Superior temporal gyrus (tissue), 1 donor: ENCODE measurements at regions not wholly inside any gene's neighbourhood (a gene's known extent, or its start where the extent isn't known, plus 50 kb on each side); places are given as distances from the start of the nearest gene placed in this dataset.

Source experiments
- DNase-seq: peaks from one replicate; pipeline ENCODE4 v3.0.0-alpha.2; 2016; ENCODE audit errors: extremely low spot score

DNA sequence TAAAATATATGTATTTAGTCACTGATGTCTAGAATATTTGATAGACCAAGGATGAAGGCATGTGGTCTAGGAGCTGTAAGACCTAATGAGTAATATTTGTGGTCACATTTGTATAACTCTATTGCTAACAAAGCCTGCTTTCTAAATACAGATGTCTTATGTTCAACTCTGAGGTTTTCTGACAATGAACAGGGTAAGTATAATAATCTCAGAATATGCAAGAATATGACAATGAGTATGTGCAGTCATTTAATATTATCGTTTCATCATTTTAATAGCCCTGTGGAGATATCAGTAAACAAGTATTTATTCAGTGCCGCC is 389.6 kb downstream of the LRIG3 start:
- DNase-seq: no peak

DNA sequence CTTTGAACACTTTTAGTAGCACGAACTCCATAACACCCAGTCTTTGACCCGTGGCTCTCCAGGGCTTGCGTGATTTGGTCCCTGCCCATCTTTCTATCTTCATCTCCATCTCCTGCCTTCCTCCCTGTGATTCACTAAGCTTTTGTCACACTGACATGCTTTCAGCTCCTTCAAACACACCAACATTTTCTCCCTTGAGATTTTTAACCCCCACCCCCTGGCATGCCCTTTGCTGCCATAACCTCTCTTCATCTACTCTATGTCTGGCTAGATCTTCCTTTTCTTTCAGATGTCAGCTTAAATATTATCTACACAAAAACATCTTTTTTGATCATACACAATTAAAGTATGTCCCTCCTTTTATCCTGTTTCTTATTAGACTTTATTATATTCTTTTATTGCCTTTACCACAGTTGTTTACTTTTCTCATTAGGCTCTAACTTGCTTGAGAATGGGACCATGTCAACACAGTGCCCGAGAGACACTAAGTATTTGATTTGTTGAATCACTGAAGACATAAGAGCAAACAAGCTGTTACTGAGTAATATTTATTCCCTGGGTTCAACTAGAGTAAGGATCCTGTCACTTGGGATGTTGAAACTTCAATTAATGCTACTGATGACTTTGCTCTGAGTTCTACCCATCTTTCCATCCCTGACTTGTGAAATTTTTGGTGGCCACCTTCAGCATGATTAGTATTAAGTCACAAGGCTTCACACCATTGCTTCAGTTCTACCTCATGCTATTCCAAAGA is 387.3 kb downstream of the LRIG3 start:
- DNase-seq: no peak

- no peak for DNase-seq
Measured at GRCh38 chr12:58533652-58534051, 386.7 kb downstream of the LRIG3 start.

- peak; percentile 36 for DNase-seq
Measured at GRCh38 chr12:58537278-58537677, 383.0 kb downstream of the LRIG3 start.

GRCh38 chr12:58539295-58539694 is 381.0 kb downstream of the LRIG3 start:
- DNase-seq: no peak

DNA sequence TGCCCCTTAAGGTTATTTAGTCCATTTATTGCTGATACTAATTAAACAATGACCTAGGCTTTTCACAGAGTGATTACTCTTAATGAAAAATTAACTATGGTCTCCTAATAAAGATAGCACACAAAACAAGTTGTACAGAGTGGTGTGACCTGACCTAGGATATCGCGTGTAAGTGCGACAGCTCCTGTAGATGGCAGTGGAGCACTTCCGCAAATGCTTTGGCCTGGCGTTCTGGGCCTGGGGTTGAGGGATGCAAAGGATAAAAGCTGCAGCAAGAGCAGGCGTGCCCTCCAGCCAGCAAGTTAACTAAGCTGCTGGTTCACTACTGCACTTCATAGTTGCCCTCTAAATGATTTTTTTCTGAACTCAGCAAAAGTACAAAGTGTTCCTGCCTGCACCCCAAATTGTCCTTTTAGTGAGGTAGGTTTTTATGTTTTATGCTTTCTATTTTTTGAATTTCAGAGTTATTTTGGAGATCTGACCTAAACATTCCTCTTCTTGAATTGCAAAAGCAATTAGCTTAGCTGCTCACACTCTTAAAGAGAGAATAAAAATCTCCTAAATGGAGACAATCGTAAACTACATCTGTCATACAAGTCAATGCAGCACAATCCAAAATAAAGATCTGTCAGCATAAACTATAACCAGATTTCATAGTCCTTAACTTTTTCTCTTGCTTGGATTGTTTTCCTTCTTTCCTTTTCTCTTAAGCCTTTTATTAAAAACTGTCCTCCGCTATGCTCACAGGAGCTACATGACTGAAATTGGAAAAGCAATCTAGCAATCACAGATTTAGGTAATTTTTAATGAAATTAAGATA is 379.6 kb downstream of the LRIG3 start:
- DNase-seq: peak; percentile 85

- DNase-seq: no peak
Measured at GRCh38 chr12:58541300-58541690, 379.0 kb downstream of the LRIG3 start.

DNA sequence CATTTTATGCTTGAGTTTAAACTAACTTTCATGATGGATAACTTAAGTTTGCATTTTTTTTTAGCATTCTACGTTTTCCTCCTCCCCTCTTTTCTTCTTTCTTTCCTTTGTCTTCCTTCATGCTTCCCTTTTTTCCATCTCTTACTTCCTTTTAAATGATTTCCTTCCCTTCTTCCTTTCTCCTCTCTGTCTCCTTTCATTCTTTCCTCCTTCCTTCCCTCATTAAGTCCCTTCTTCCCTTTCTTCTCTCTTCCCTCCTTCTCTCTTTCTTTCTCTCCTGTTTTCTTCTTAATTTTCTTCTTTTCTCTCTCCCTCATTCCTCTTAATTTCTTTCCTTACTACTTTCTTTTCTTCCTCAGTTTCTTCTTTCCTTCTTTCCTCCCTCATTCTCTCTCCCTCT is 376.0 kb downstream of the LRIG3 start:
- DNase-seq: no peak

DNA sequence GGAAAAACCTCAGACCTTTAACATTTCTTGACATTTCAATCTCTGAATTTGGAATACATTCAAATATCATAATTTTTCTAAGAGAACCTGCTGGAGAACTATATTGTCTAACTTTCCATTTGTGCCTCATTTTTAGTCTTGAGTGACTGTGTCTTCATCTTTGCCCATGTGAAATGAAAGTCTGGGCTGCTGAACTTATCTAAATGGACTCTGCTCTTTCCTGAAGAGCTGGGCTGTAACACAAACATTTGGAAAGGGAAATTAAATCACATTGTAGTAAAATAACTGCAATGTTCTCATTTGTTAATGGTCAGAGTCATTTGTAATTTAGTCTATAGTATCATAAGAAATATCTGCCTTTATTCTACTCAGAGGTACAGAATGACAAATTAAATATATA is 373.1 kb downstream of the LRIG3 start:
- DNase-seq: no peak

DNA sequence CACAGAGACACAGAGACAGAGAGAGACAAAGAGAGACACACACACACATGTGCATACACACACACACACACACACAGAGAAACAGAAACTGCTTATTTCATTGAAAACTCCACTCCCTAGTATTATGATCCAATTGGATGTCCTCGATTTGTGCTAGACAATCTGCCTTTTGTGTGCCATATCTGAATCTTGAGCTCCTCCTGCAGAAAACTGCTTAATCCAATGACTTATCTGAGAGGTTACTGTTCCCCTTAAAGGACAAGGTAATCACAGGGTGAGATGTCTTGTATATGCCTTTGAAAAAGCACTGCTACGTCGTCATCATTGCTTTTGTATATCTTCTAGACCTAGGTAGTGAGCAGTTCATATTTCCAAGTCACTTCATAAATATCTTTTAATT is 371.5 kb downstream of the LRIG3 start:
- no peak for DNase-seq

DNA sequence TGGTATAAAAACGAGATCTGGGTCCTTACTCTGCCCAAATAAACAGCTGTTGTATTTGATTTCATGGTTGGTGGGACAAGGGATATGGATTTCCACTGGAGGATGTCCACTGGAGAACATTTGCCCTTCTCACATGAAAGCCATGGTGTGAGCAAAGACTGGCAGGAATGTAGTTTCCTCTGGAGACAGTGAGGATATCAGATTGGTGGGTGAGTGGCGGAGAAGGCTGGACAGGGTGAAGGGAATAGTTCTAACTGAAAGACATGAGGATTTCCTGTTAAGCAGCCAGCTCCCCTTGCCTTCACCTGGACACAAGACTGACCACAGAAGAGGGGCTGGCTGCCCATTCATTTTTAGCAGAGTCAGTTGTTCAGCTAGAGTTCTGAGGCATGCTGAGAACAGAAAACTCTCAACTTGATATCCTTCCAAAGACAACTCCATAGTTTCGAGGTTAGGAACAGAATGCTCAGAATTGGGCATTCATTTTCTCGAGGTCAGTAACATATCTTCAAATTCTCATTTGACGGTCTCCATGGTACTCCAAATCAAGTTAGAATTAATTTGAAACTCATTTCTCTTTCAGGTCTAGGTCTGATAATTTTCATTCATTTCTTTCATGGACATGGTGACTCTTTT is 365.7 kb downstream of the LRIG3 start:
- no peak for DNase-seq

DNA sequence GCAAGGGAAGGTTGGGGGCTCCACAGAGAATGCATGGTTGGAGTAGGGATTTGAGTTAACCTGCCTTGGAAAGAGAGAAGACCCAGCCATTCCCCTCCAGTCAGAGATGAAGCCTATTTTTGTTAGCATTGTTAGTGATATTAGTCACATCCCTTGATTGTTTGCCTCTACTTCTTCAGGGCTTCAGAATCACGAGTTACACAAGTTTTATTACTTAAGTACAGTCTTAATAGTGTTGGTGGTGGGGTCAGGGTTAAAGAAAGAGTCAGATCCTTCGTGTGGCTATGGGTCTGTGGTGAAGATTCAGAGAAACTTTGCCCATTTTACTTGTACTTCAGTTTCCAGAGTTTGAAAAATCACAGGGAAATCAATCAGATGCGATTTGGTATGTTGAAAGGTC is 363.1 kb downstream of the LRIG3 start:
- no peak for DNase-seq

DNA sequence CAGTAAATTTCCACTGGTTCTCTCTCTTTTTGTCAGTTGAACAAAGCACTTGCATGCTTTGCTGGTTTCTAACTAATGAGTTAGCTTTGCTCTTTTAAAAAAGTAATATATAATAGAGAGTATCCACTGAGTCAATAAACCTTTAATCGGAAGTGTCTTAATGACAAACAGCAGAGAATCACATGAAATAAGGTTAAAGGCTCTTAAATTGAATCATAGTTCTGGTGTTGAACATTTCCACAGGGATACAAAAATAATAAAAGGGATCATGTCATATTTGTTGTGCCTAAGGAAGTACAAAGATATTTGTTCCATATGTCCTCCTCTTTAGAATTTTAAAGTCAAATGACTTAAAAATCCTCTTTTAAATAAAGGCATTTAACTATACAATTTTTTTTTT is 362.6 kb downstream of the LRIG3 start:
- DNase-seq: no peak

DNA sequence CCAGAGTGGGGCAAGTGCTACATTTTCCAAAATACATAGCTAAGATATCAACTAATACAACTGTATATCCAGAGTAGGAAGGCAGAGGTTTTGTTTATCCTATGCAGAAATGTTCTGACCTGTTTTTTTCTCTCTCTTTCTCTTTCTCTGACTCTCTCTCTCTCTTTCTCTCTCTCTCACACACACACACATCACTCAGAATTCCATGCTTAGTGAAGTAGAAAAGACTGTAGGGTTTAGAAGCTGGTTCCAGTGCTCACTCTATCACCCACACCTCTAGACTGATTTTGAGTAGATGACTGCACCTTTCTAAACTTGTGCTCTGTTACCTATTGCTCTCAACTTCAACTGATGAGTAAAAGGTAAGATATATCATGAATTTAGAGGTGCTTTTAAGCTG is 356.7 kb downstream of the LRIG3 start:
- DNase-seq: no peak

GRCh38 chr12:58564721-58565120 is 355.6 kb downstream of the LRIG3 start:
- DNase-seq: no peak

- DNase-seq: no peak
Measured at GRCh38 chr12:58566599-58566998, 353.7 kb downstream of the LRIG3 start.

- no peak for DNase-seq
Measured at GRCh38 chr12:58567189-58567588, 353.1 kb downstream of the LRIG3 start.

DNA sequence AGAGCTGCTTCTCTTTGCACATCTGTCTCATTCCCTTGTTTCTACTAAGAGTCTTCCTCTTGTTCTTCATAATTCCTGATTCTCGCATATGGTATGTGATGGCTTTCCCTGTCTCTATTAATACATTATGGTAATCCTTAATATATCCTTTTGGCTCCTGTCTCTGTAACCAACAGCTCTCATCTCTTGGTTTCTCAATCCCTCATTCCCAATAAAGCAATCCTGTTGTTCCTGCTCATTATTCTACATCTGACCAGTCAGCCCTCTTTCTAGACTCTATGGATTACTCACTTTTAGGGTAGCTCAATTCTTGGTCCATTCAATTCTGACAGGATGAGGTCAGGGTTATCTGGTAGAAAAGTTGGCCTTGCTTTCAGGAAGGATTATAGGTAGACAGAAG is 349.9 kb downstream of the LRIG3 start:
- DNase-seq: no peak

- DNase-seq: peak; percentile 16
Measured at GRCh38 chr12:58575256-58575655, 345.0 kb downstream of the LRIG3 start.

DNA sequence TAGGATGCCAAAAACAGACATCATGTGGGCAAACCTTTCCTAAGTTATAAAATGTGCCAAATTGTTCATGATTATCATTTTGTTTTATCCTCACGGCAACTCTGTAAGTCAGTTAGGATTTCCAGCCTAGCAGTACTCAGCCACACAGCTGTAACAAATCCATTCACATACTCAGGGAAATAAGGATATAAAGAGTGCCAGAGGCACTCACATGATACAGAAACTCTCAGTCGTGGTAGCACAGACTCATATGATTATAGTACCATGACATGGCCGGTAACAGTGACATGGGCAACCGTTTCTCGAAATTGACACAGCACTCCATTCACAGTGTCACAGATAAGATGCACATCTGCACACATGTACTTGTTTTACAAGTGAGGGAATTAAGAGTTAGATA is 344.2 kb downstream of the LRIG3 start:
- DNase-seq: no peak

- DNase-seq: no peak
Measured at GRCh38 chr12:58576916-58577315, 343.4 kb downstream of the LRIG3 start.

DNA sequence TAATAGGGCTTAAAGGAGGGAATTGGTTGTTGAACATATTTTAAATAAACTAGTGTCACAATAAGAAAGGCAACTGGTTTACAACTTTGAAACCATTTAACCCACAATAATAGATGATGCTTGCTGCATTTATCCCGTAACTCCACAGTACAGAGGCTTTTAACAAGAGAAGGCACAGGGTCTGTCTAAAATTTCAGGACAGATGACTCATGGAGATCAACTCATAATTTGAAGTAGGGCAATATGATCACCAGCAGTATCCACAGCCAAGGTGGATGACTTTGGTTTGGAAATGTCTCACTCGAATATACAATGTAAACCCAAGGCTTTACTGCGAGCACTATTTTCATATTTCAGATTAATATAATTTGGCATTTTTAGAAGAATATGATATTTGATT is 340.2 kb downstream of the LRIG3 start:
- DNase-seq: no peak

DNA sequence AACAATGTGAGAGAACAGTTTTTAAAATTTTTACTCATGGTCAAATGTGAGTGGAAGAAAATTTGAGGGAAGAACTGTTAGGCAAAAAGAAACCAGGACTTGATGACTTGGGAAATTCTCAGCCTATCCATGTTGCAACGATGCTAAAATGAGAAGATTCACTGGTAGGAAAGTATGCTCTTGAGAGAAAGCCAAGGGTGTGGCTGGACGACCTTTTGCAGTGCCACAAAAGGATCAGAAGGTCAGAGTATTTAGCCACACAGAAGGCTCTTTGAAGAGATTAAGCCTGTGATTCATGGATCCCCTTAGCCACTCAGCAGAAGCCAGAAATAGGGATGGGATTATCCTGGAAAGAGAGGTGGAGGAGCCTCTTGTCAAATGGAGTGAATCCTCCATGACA is 336.8 kb downstream of the LRIG3 start:
- no peak for DNase-seq
